ENCODE measurements at regions not wholly inside any gene's neighbourhood (a gene's known extent, or its start where the extent isn't known, plus 50 kb on each side); places are given as distances from the start of the nearest gene placed in this dataset.
A peak's percentile ranks its signal among the peaks of the same experiment; 100 is the strongest.

- Histone ChIP-seq H3K27ac (no peak overlapping the region), H3K4me3 (peak overlapping the region in 1 of 2 donors; percentile 27), H3K9me3 (no peaks in the 10 kb centered on the region), H3K4me1 (no peaks in the 10 kb centered on the region), H3K36me3 (no peaks in the 10 kb centered on the region), H3K27me3 (no peaks in the 10 kb centered on the region)
- no peak for DNase-seq (ENCODE audit: low spot score)
- peak; percentile 44 to 78 for TF ChIP-seq CTCF (IDR thresholded peaks at IDR 0.05)
Observed at GRCh38 chr10:105974803-105975456, 1189.6 kb downstream of the SORCS1 start.

GRCh38 chr10:105973902-105974301 lies 1190.6 kb downstream of the SORCS1 start:
- H3K36me3 ChIP-seq, result no peaks in the 10 kb centered on the region
- H3K4me3 ChIP-seq, result no peak overlapping the region
- no peaks in the 10 kb centered on the region for H3K27me3 ChIP-seq
- no peak overlapping the region for H3K27ac ChIP-seq
- H3K4me1 ChIP-seq, result no peaks in the 10 kb centered on the region
- H3K9me3 ChIP-seq, result no peaks in the 10 kb centered on the region
- no peak for TF ChIP-seq CTCF (IDR thresholded peaks at IDR 0.05)
- no peak for DNase-seq (ENCODE audit: low spot score)

- no peaks in the 10 kb centered on the region for H3K4me1 ChIP-seq
- H3K36me3 ChIP-seq, result no peaks in the 10 kb centered on the region
- no peak for DNase-seq (ENCODE audit: low spot score)
- H3K27ac ChIP-seq, result no peak overlapping the region
- no peaks in the 10 kb centered on the region for H3K9me3 ChIP-seq
- TF ChIP-seq CTCF (IDR thresholded peaks at IDR 0.05), result no peak
- H3K4me3 ChIP-seq, result no peak overlapping the region
- no peaks in the 10 kb centered on the region for H3K27me3 ChIP-seq
Observed at GRCh38 chr10:105973360-105973759, 1191.1 kb downstream of the SORCS1 start.

GRCh38 chr10:105971460-105971859 lies 1193.0 kb downstream of the SORCS1 start:
- no peak overlapping the region for H3K27ac ChIP-seq
- H3K36me3 ChIP-seq, result no peaks in the 10 kb centered on the region
- no peak for TF ChIP-seq CTCF (IDR thresholded peaks at IDR 0.05)
- no peak for DNase-seq (ENCODE audit: low spot score)
- H3K27me3 ChIP-seq, result no peaks in the 10 kb centered on the region
- H3K4me1 ChIP-seq, result no peaks in the 10 kb centered on the region
- no peak overlapping the region for H3K4me3 ChIP-seq
- H3K9me3 ChIP-seq, result no peaks in the 10 kb centered on the region

- H3K27me3 ChIP-seq, result no peaks in the 10 kb centered on the region
- no peaks in the 10 kb centered on the region for H3K36me3 ChIP-seq
- TF ChIP-seq CTCF (IDR thresholded peaks at IDR 0.05), result no peak
- no peaks in the 10 kb centered on the region for H3K4me1 ChIP-seq
- no peak overlapping the region for H3K27ac ChIP-seq
- H3K9me3 ChIP-seq, result no peaks in the 10 kb centered on the region
- no peak for DNase-seq (ENCODE audit: low spot score)
- H3K4me3 ChIP-seq, result no peak overlapping the region
Observed at GRCh38 chr10:105969884-105970377, 1194.6 kb downstream of the SORCS1 start.

- H3K27ac ChIP-seq, result no peak overlapping the region
- no peak overlapping the region for H3K4me3 ChIP-seq
- no peak for TF ChIP-seq CTCF (IDR thresholded peaks at IDR 0.05)
- DNase-seq (ENCODE audit: low spot score), result no peak
- H3K27me3 ChIP-seq, result no peaks in the 10 kb centered on the region
- no peaks in the 10 kb centered on the region for H3K4me1 ChIP-seq
- H3K36me3 ChIP-seq, result no peaks in the 10 kb centered on the region
- H3K9me3 ChIP-seq, result no peaks in the 10 kb centered on the region
Observed at GRCh38 chr10:105968666-105969065, 1195.8 kb downstream of the SORCS1 start.

All from right atrium auricular region (tissue), 2 donors.